Muscle layer of colon (tissue), 2 donors: ENCODE measurements at regions not wholly inside any gene's neighbourhood (a gene's known extent, or its start where the extent isn't known, plus 50 kb on each side); places are given as distances from the start of the nearest gene placed in this dataset.

ENCODE experiments used
- H3K27ac ChIP-seq: one replicate; pipeline ENCODE4 v1.7.0; 2013; ENCODE audit warnings: low read depth, mild to moderate bottlenecking, low read length, moderate library complexity
- H3K27me3 ChIP-seq, 2 donors: one replicate each; pipeline ENCODE4 v1.7.0; 2013; ENCODE audit warnings: low read length in 2 of 2, mild to moderate bottlenecking in 2 of 2; ENCODE audit not compliant: insufficient read depth in 2 of 2, control insufficient read depth in 1 of 2
- H3K36me3 ChIP-seq: one replicate; pipeline ENCODE4 v1.7.0; 2013; ENCODE audit warnings: mild to moderate bottlenecking, low read length; ENCODE audit not compliant: insufficient read depth
- H3K4me1 ChIP-seq: one replicate; pipeline ENCODE4 v1.7.0; 2013; ENCODE audit warnings: mild to moderate bottlenecking, low read length; ENCODE audit not compliant: insufficient read depth
- H3K4me3 ChIP-seq, 2 donors: one replicate each; pipeline ENCODE4 v1.7.0; 2013; ENCODE audit warnings: low read length in 2 of 2, low read depth in 1 of 2, mild to moderate bottlenecking in 1 of 2, moderate library complexity in 1 of 2
- H3K9ac ChIP-seq: one replicate; pipeline ENCODE4 v1.7.0; 2013; ENCODE audit warnings: low read length
- H3K9me3 ChIP-seq: one replicate; pipeline ENCODE4 v1.7.0; 2013; ENCODE audit warnings: mild to moderate bottlenecking, low read length
- donor health status: abdominal sarcoma.
- donor health status: Adenocarcinoma of cecum.

- H3K36me3 ChIP-seq = no peaks in the 10 kb centered on the region
- H3K4me1 ChIP-seq = no peaks in the 10 kb centered on the region
- H3K27me3 ChIP-seq = peaks cover 0 to 14% of the 10 kb centered on the region in 2 donors
- H3K4me3 ChIP-seq = no peak overlapping the region
- no peak overlapping the region for H3K27ac ChIP-seq
- H3K9ac ChIP-seq = no peak overlapping the region
- H3K9me3 ChIP-seq = no peaks in the 10 kb centered on the region
Measured at GRCh38 chrX:39909996-39910395, 187.8 kb downstream of the BCOR start.

- Histone ChIP-seq H3K9ac (no peak overlapping the region), H3K4me1 (no peaks in the 10 kb centered on the region), H3K27ac (no peak overlapping the region), H3K27me3 (peaks cover 0 to 14% of the 10 kb centered on the region in 2 donors), H3K36me3 (no peaks in the 10 kb centered on the region), H3K9me3 (no peaks in the 10 kb centered on the region), H3K4me3 (no peak overlapping the region)
Measured at GRCh38 chrX:39910651-39911050, 187.1 kb downstream of the BCOR start.

- no peaks in the 10 kb centered on the region for H3K9me3 ChIP-seq
- no peak overlapping the region for H3K9ac ChIP-seq
- no peak overlapping the region for H3K27ac ChIP-seq
Measured at GRCh38 chrX:39911278-39911897, 186.4 kb downstream of the BCOR start.

GRCh38 chrX:39912126-39912525 lies 185.6 kb downstream of the BCOR start:
- H3K4me1 ChIP-seq = no peaks in the 10 kb centered on the region
- H3K4me3 ChIP-seq = no peak overlapping the region
- H3K9ac ChIP-seq = no peak overlapping the region
- H3K9me3 ChIP-seq = no peaks in the 10 kb centered on the region
- H3K36me3 ChIP-seq = no peaks in the 10 kb centered on the region
- peaks cover 0 to 14% of the 10 kb centered on the region in 2 donors for H3K27me3 ChIP-seq
- H3K27ac ChIP-seq = no peak overlapping the region

More at GRCh38 chrX:39911278-39911897, 186.4 kb downstream of the BCOR start:
- no peaks in the 10 kb centered on the region for H3K36me3 ChIP-seq
- no peak overlapping the region for H3K4me3 ChIP-seq
- no peaks in the 10 kb centered on the region for H3K4me1 ChIP-seq
- peaks cover 0 to 14% of the 10 kb centered on the region in 2 donors for H3K27me3 ChIP-seq

GRCh38 chrX:39915081-39915480 lies 182.7 kb downstream of the BCOR start:
- no peak overlapping the region for H3K27ac ChIP-seq
- no peak overlapping the region for H3K4me3 ChIP-seq
- no peaks in the 10 kb centered on the region for H3K36me3 ChIP-seq
- peaks cover 0 to 15% of the 10 kb centered on the region in 2 donors for H3K27me3 ChIP-seq
- no peaks in the 10 kb centered on the region for H3K4me1 ChIP-seq
- no peak overlapping the region for H3K9ac ChIP-seq
- no peaks in the 10 kb centered on the region for H3K9me3 ChIP-seq

- H3K27ac ChIP-seq = no peak overlapping the region
- no peak overlapping the region for H3K4me3 ChIP-seq
- no peaks in the 10 kb centered on the region for H3K4me1 ChIP-seq
- no peak overlapping the region for H3K9ac ChIP-seq
- H3K36me3 ChIP-seq = no peaks in the 10 kb centered on the region
- peaks cover 0 to 15% of the 10 kb centered on the region in 2 donors for H3K27me3 ChIP-seq
- H3K9me3 ChIP-seq = no peaks in the 10 kb centered on the region
Measured at GRCh38 chrX:39915596-39915995, 182.2 kb downstream of the BCOR start.

- peaks cover 0 to 9% of the 10 kb centered on the region in 2 donors for H3K27me3 ChIP-seq
- H3K27ac ChIP-seq = no peak overlapping the region
- no peaks in the 10 kb centered on the region for H3K9me3 ChIP-seq
- no peak overlapping the region for H3K9ac ChIP-seq
- no peak overlapping the region for H3K4me3 ChIP-seq
- no peaks in the 10 kb centered on the region for H3K36me3 ChIP-seq
- no peaks in the 10 kb centered on the region for H3K4me1 ChIP-seq
Measured at GRCh38 chrX:39921838-39922237, 175.9 kb downstream of the BCOR start.

- H3K4me3 ChIP-seq = no peak overlapping the region
- H3K4me1 ChIP-seq = no peaks in the 10 kb centered on the region
- no peak overlapping the region for H3K9ac ChIP-seq
- no peaks in the 10 kb centered on the region for H3K36me3 ChIP-seq
- no peaks in the 10 kb centered on the region for H3K9me3 ChIP-seq
- no peak overlapping the region for H3K27ac ChIP-seq
- peaks cover 0 to 5% of the 10 kb centered on the region in 2 donors for H3K27me3 ChIP-seq
Measured at GRCh38 chrX:39922488-39922887, 175.3 kb downstream of the BCOR start.

- Histone ChIP-seq H3K36me3 (no peaks in the 10 kb centered on the region), H3K9ac (no peak overlapping the region), H3K27me3 (peaks cover 0 to under 1% of the 10 kb centered on the region in 2 donors), H3K4me1 (no peaks in the 10 kb centered on the region), H3K27ac (no peak overlapping the region), H3K4me3 (no peak overlapping the region), H3K9me3 (no peaks in the 10 kb centered on the region)
Measured at GRCh38 chrX:39922926-39923325, 174.8 kb downstream of the BCOR start.

- no peaks in the 10 kb centered on the region for H3K36me3 ChIP-seq
- H3K9me3 ChIP-seq = no peaks in the 10 kb centered on the region
- no peak overlapping the region for H3K9ac ChIP-seq
- no peak overlapping the region for H3K27ac ChIP-seq
- peaks cover 4% of the 10 kb centered on the region for H3K4me1 ChIP-seq
- no peaks in the 10 kb centered on the region for H3K27me3 ChIP-seq
- H3K4me3 ChIP-seq = no peak overlapping the region
Measured at GRCh38 chrX:39927380-39927779, 170.4 kb downstream of the BCOR start.

GRCh38 chrX:39928704-39929378 lies 168.9 kb downstream of the BCOR start:
- Histone ChIP-seq H3K4me3 (no peak overlapping the region), H3K36me3 (no peaks in the 10 kb centered on the region), H3K27ac (no peak overlapping the region), H3K9ac (no peak overlapping the region), H3K4me1 (peaks cover 4% of the 10 kb centered on the region), H3K9me3 (no peaks in the 10 kb centered on the region), H3K27me3 (no peaks in the 10 kb centered on the region)
